Endothelial cell of umbilical vein (primary cell): ENCODE measurements at regions not wholly inside any gene's neighbourhood (a gene's known extent, or its start where the extent isn't known, plus 50 kb on each side); places are given as distances from the start of the nearest gene placed in this dataset.

Experiments used
- BruUV-seq: library from RNA; stranded (reverse); fragments of 400-500 nt; replicated peaks from 2 replicates; lab custom pipeline; 2021; lab: Mats Ljungman, UMichigan
- CTCF ChIA-PET: fragments of 300-600, 350-600 bp; sonication (Branson Sonifier 250); formaldehyde crosslinking; loops from one replicate; lab custom pipeline; 2021; ENCODE audit warnings: antibody characterized with exemption, inconsistent platforms; lab: Charles Lee
- POLR2A ChIA-PET: fragments of 300-600, 350-600 bp; sonication (Branson Sonifier 250); formaldehyde crosslinking; loops from one replicate; lab custom pipeline; 2021; ENCODE audit warnings: antibody characterized with exemption, inconsistent platforms; lab: Charles Lee
- DNase-seq: peaks from one replicate; pipeline ENCODE4 v3.0.0-alpha.2; 2011; ENCODE audit warnings: low read depth, low spot score
- FAIRE-seq: peaks from 2 replicates; lab custom pipeline; 2011; peaks lifted over from hg19 to GRCh38; lab: Jason Lieb, UNC
- H2AFZ ChIP-seq: 2 replicates; pipeline ENCODE4 v1.6.0; 2012; ENCODE audit warnings: low read depth, low read length, control low read depth, inconsistent platforms
- H3K27ac ChIP-seq: 2 replicates; pipeline ENCODE4 v1.5.1; 2011; ENCODE audit warnings: low read depth, mild to moderate bottlenecking, control low read depth, low read length, moderate library complexity; ENCODE audit not compliant: insufficient read depth
- H3K27me3 ChIP-seq, 2 experiments: 2 replicates each; pipeline versions ENCODE4 v1.6.0 to v1.6.1; 2011; ENCODE audit warnings: low read length in 2 of 2, mixed read lengths in 1 of 2; ENCODE audit not compliant: control insufficient read depth in 2 of 2, insufficient read depth in 2 of 2
- H3K36me3 ChIP-seq, 2 experiments: 2 replicates in 1 of 2; 3 replicates in 1 of 2; pipeline ENCODE4 v1.5.1; 2011; ENCODE audit warnings: low read length in 2 of 2, mild to moderate bottlenecking in 1 of 2, moderate library complexity in 1 of 2; ENCODE audit not compliant: control insufficient read depth in 2 of 2, insufficient read depth in 2 of 2; ENCODE audit errors: extremely low read depth in 1 of 2
- H3K4me1 ChIP-seq: 3 replicates; pipeline ENCODE4 v1.5.1; 2011; ENCODE audit warnings: mild to moderate bottlenecking, low read length; ENCODE audit not compliant: control insufficient read depth, insufficient read depth; ENCODE audit errors: extremely low read depth
- H3K4me2 ChIP-seq: 2 replicates; pipeline ENCODE4 v1.6.1; 2011; ENCODE audit warnings: low read length, control low read depth, mixed read lengths; ENCODE audit not compliant: insufficient read depth
- H3K4me3 ChIP-seq, 3 experiments: fragments of 200-600 bp in 1 of 3; sonication (generic), shearing (Covaris generic) in 1 of 3; replicated peaks in 1 of 3; 2 replicates each; pipeline ENCODE4 v1.5.1; 2011 to 2016; ENCODE audit warnings: control low read depth in 3 of 3, low read length in 3 of 3, mild to moderate bottlenecking in 2 of 3, inconsistent platforms in 1 of 3, low read depth in 1 of 3, moderate library complexity in 1 of 3; ENCODE audit not compliant: insufficient read depth in 1 of 3
- H3K79me2 ChIP-seq: 2 replicates; pipeline ENCODE4 v1.6.0; 2012; ENCODE audit warnings: low read length, inconsistent platforms; ENCODE audit not compliant: control insufficient read depth, insufficient read depth
- H3K9ac ChIP-seq: replicated peaks from 2 replicates; pipeline ENCODE3; 2011; ENCODE audit warnings: low read length, control low read depth; ENCODE audit not compliant: insufficient read depth; ENCODE audit errors: extremely low read depth
- H3K9me1 ChIP-seq: replicated peaks from 3 replicates; pipeline ENCODE4 v1.6.0; 2011; ENCODE audit warnings: mild to moderate bottlenecking, low read length; ENCODE audit not compliant: control insufficient read depth, insufficient read depth; ENCODE audit errors: extremely low read depth
- H3K9me3 ChIP-seq: replicated peaks from 2 replicates; pipeline ENCODE4 v1.5.1; 2012; ENCODE audit warnings: low read length, inconsistent platforms; ENCODE audit not compliant: control insufficient read depth, insufficient read depth
- H4K20me1 ChIP-seq: replicated peaks from 2 replicates; pipeline ENCODE3; 2011; ENCODE audit warnings: mild to moderate bottlenecking, low read length; ENCODE audit not compliant: control insufficient read depth, insufficient read depth; ENCODE audit errors: extremely low read depth
- CTCF ChIP-seq, 2 donors: IDR thresholded peaks; 1 replicate in 1 of 2; 2 replicates in 1 of 2; pipeline ENCODE4 v1.5.1; 2011; ENCODE audit warnings: low read length in 2 of 2, mild to moderate bottlenecking in 2 of 2, moderate library complexity in 2 of 2, control low read depth in 1 of 2, inconsistent platforms in 1 of 2, low read depth in 1 of 2; ENCODE audit not compliant: insufficient read depth in 1 of 2; ENCODE audit errors: extremely low read depth in 1 of 2
- EZH2 ChIP-seq: IDR thresholded peaks from 2 replicates; pipeline ENCODE4 v1.6.1; 2012; ENCODE audit warnings: borderline replicate concordance, low read depth, mild to moderate bottlenecking, moderate library complexity, low read length, inconsistent platforms; ENCODE audit not compliant: severe bottlenecking
- FOS ChIP-seq: IDR thresholded peaks from 2 replicates; pipeline ENCODE4 v1.6.1; 2011; ENCODE audit warnings: mild to moderate bottlenecking, low read length, moderate library complexity, borderline replicate concordance; ENCODE audit not compliant: insufficient read depth
- GATA2 ChIP-seq: IDR thresholded peaks from 2 replicates; pipeline ENCODE4 v1.7.0; 2011; ENCODE audit warnings: low read depth, mild to moderate bottlenecking, moderate library complexity, mixed read lengths, low read length; ENCODE audit not compliant: insufficient read length, insufficient read depth
- JUN ChIP-seq: IDR thresholded peaks from 2 replicates; pipeline ENCODE4 v1.6.1; 2011; ENCODE audit warnings: borderline replicate concordance, low read depth; ENCODE audit not compliant: insufficient read length, insufficient read depth
- MAX ChIP-seq: IDR thresholded peaks from 2 replicates; pipeline ENCODE4 v1.6.1; 2011; ENCODE audit not compliant: insufficient read depth, insufficient read length
- POLR2A ChIP-seq: IDR thresholded peaks from 2 replicates; pipeline ENCODE4 v1.6.1; 2012; ENCODE audit warnings: low read depth, mild to moderate bottlenecking, control low read depth, low read length
- POLR2AphosphoS5 ChIP-seq: IDR thresholded peaks from 2 replicates; pipeline ENCODE4 v1.6.1; 2012; ENCODE audit warnings: low read depth, mild to moderate bottlenecking, control low read depth, low read length, moderate library complexity; ENCODE audit not compliant: insufficient read depth
- dilution Hi-C: fragments of 300-500 bp; cut with MboI; formaldehyde crosslinking; loops from one replicate; pipeline ENCODE4 v1.15.0; 2019; ENCODE audit warnings: low sequenced_read_pairs; ENCODE audit not compliant: extremely low pct_ligation_motif_present
- intact Hi-C: fragments of 100-400 bp; cut with micrococcal nuclease; formaldehyde crosslinking; loops from one replicate; pipeline ENCODE4 v1.10.0; 2022

DNA sequence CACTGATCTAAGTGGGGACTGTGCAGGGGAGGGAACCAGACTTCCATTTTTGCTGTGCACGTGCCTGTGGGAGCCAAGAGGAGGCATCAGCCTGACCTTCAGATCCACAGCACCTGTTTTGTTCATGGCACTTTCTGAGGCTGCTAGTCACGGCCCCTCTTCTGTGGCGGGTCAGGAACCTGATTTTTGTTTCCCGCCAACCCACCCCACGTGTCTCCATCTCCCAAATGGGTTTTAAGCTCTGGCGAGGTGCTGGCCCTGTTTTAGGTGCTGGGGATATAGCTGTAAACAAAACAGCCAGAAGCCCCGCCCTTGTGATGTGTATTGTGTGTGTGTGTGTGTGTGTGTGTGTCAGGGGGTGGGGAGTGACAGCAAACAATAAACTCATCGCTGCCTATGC, 60.4 kb upstream of the GRPEL1 start:
- FAIRE-seq (no peak), DNase-seq (no peak)
- intact Hi-C loops = no loop called here
- Histone ChIP-seq H3K36me3 (no peaks in the 10 kb centered on the region), H3K9ac (no peak overlapping the region), H4K20me1 (no peaks in the 10 kb centered on the region), H3K27me3 (no peaks in the 10 kb centered on the region), H2AFZ (no peak overlapping the region), H3K79me2 (no peaks in the 10 kb centered on the region), H3K4me1 (no peaks in the 10 kb centered on the region), H3K4me2 (no peak overlapping the region), H3K9me3 (no peaks in the 10 kb centered on the region), H3K4me3 (no peak overlapping the region), H3K27ac (no peak overlapping the region), H3K9me1 (no peaks in the 10 kb centered on the region)
- dilution Hi-C loops = no loop called here
- TF ChIP-seq CTCF (IDR thresholded peaks at IDR 0.05; ENCODE audit: extremely low read depth in 1 of 2, insufficient read depth in 1 of 2, low read depth in 1 of 2, low read length in 2 of 2) (no peak), MAX (no peak), POLR2AphosphoS5 (no peak), GATA2 (no peak), EZH2 (no peak), FOS (no peak), JUN (no peak), POLR2A (no peak)
- ChIA-PET POLR2A (no interaction called here), CTCF (no interaction called here)
- no TSS peak for BruUV-seq
